SK-N-SH (cell line): ENCODE measurements at regions not wholly inside any gene's neighbourhood (a gene's known extent, or its start where the extent isn't known, plus 50 kb on each side); places are given as distances from the start of the nearest gene placed in this dataset.

ENCODE experiments used
- CTCF ChIA-PET: fragments of 300-600, 350-600 bp; formaldehyde crosslinking; extraction: SDS; loops from one replicate; lab custom pipeline; 2021; lab: Yijun Ruan, JAX
- POLR2A ChIA-PET: fragments of 350-600 bp; sonication (Branson Sonifier 250); formaldehyde crosslinking; extraction: SDS; loops from one replicate; lab custom pipeline; 2020; ENCODE audit warnings: antibody characterized with exemption, inconsistent platforms; lab: Yijun Ruan, JAX
- DNase-seq: peaks from one replicate; pipeline ENCODE4 v3.0.0; 2012
- H2AFZ ChIP-seq: fragments of 200-600 bp; sonication (generic); 2 replicates; pipeline ENCODE4 v1.8.1; 2016; ENCODE audit warnings: antibody characterized with exemption, mild to moderate bottlenecking, low read depth
- H3F3A ChIP-seq: fragments of 200-600 bp; sonication (generic); replicated peaks from 2 replicates; pipeline ENCODE3; 2016; ENCODE audit warnings: antibody characterized with exemption, mild to moderate bottlenecking; ENCODE audit not compliant: insufficient read depth
- H3K27ac ChIP-seq, 2 experiments: fragments of 200-500 bp in 1 of 2; fragments of 200-600 bp in 1 of 2; sonication (Bioruptor generic) in 1 of 2; sonication (generic), shearing (Covaris generic) in 1 of 2; 2 replicates each; pipeline versions ENCODE4 v1.5.1 to v1.6.1; 2014 to 2016; ENCODE audit warnings: low read depth in 2 of 2, inconsistent platforms in 1 of 2, low read length in 1 of 2, mild to moderate bottlenecking in 1 of 2, mixed read lengths in 1 of 2
- H3K27me3 ChIP-seq: fragments of 200-600 bp; sonication (generic), shearing (Covaris generic); 2 replicates; pipeline ENCODE4 v1.6.1; 2016; ENCODE audit warnings: mixed run types; ENCODE audit not compliant: insufficient read depth
- H3K36me3 ChIP-seq, 2 experiments: fragments of 200-500 bp in 1 of 2; fragments of 200-600 bp in 1 of 2; sonication (Bioruptor generic) in 1 of 2; sonication (generic) in 1 of 2; replicated peaks in 1 of 2; 2 replicates each; pipeline versions ENCODE3 to v1.5.1; 2014 to 2016; ENCODE audit warnings: low read length in 1 of 2, mild to moderate bottlenecking in 1 of 2; ENCODE audit not compliant: insufficient read depth in 2 of 2, control insufficient read depth in 1 of 2
- H3K4me1 ChIP-seq, 2 experiments: fragments of 200-500 bp in 1 of 2; fragments of 200-600 bp in 1 of 2; sonication (Bioruptor generic) in 1 of 2; sonication (generic), shearing (Covaris generic) in 1 of 2; 2 replicates each; pipeline versions ENCODE4 v1.5.1 to v1.6.1; 2014 to 2016; ENCODE audit warnings: low read depth in 1 of 2, low read length in 1 of 2, mixed run types in 1 of 2; ENCODE audit not compliant: insufficient read depth in 2 of 2, control insufficient read depth in 1 of 2
- H3K4me2 ChIP-seq: fragments of 200-600 bp; sonication (generic), shearing (Covaris generic); 2 replicates; pipeline ENCODE4 v1.6.1; 2017; ENCODE audit warnings: mixed run types
- H3K4me3 ChIP-seq, 2 experiments: fragments of 200-500 bp in 1 of 2; fragments of 200-600 bp in 1 of 2; sonication (Bioruptor generic) in 1 of 2; sonication (generic), shearing (Covaris generic) in 1 of 2; 2 replicates each; pipeline versions ENCODE4 v1.5.1 to v1.8.1; 2014 to 2016; ENCODE audit warnings: low read depth in 2 of 2, inconsistent platforms in 1 of 2, low read length in 1 of 2, mild to moderate bottlenecking in 1 of 2, mixed read lengths in 1 of 2, moderate library complexity in 1 of 2
- H3K79me2 ChIP-seq: fragments of 200-600 bp; sonication (generic); 2 replicates; pipeline ENCODE4 v1.8.1; 2017; ENCODE audit warnings: mild to moderate bottlenecking; ENCODE audit not compliant: insufficient read depth
- H3K9ac ChIP-seq: fragments of 200-600 bp; sonication (generic); 2 replicates; pipeline ENCODE4 v1.6.1; 2017; ENCODE audit warnings: mixed run types
- H3K9me2 ChIP-seq: fragments of 200-600 bp; sonication (generic); 2 replicates; pipeline ENCODE4 v1.6.1; 2017; ENCODE audit warnings: mixed run types
- H3K9me3 ChIP-seq: fragments of 200-600 bp; sonication (generic); 2 replicates; pipeline ENCODE4 v1.6.1; 2017; ENCODE audit warnings: mixed run types, mild to moderate bottlenecking, moderate library complexity
- H4K20me1 ChIP-seq: fragments of 200-600 bp; sonication (generic); 2 replicates; pipeline ENCODE4 v1.6.1; 2017; ENCODE audit warnings: mild to moderate bottlenecking, mixed run types; ENCODE audit not compliant: insufficient read depth
- ELF1 ChIP-seq: IDR thresholded peaks from 2 replicates; pipeline ENCODE4 v1.4.0; 2012
- EP300 ChIP-seq, 2 experiments: IDR thresholded peaks; 2 replicates each; pipeline versions ENCODE4 v1.4.0 to v1.6.1; 2012; ENCODE audit warnings: borderline replicate concordance in 1 of 2, low read depth in 1 of 2, low read length in 1 of 2
- EZH2phosphoT487 ChIP-seq: fragments of 200-600 bp; sonication (generic); IDR thresholded peaks from 2 replicates; pipeline ENCODE4 v1.6.1; 2017; ENCODE audit warnings: low read depth, mixed run types, mild to moderate bottlenecking, antibody characterized with exemption, moderate library complexity, borderline replicate concordance
- FOSL2 ChIP-seq: IDR thresholded peaks from 2 replicates; pipeline ENCODE4 v1.4.0; 2012; ENCODE audit warnings: low read depth, mild to moderate bottlenecking, moderate library complexity, borderline replicate concordance
- FOXJ3 ChIP-seq: sonication (generic); formaldehyde crosslinking; IDR thresholded peaks from 2 replicates; pipeline ENCODE4 v1.5.1; 2020; ENCODE audit warnings: mild to moderate bottlenecking, missing genetic modification reagents
- GATA2 ChIP-seq: sonication (generic); formaldehyde crosslinking; IDR thresholded peaks from 2 replicates; pipeline ENCODE4 v1.5.0; 2020; ENCODE audit warnings: mild to moderate bottlenecking, missing genetic modification reagents
- MAX ChIP-seq: IDR thresholded peaks from 2 replicates; pipeline ENCODE4 v1.4.0; 2012; ENCODE audit warnings: low read depth
- MXI1 ChIP-seq: IDR thresholded peaks from 2 replicates; pipeline ENCODE4 v1.6.1; 2012; ENCODE audit warnings: mild to moderate bottlenecking, low read depth, low read length, improper control_type of control experiment
- NFIC ChIP-seq: IDR thresholded peaks from 2 replicates; pipeline ENCODE4 v1.4.0; 2012; ENCODE audit warnings: borderline replicate concordance
- RAD21 ChIP-seq: IDR thresholded peaks from 2 replicates; pipeline ENCODE4 v1.6.1; 2012; ENCODE audit warnings: mild to moderate bottlenecking, low read length
- REST ChIP-seq: IDR thresholded peaks from 2 replicates; pipeline ENCODE4 v1.6.1; 2012; ENCODE audit warnings: mild to moderate bottlenecking, low read depth, low read length, moderate library complexity
- RXRA ChIP-seq: IDR thresholded peaks from 2 replicates; pipeline ENCODE4 v1.4.0; 2012; ENCODE audit warnings: low read depth, mild to moderate bottlenecking, borderline replicate concordance
- SIN3A ChIP-seq: IDR thresholded peaks from 2 replicates; pipeline ENCODE4 v1.6.1; 2012; ENCODE audit warnings: low read depth, mild to moderate bottlenecking, low read length, moderate library complexity, borderline replicate concordance
- TCF12 ChIP-seq: IDR thresholded peaks from 2 replicates; pipeline ENCODE4 v1.4.0; 2012
- TEAD4 ChIP-seq: IDR thresholded peaks from 2 replicates; pipeline ENCODE4 v1.4.0; 2012; ENCODE audit warnings: mild to moderate bottlenecking, borderline replicate concordance; ENCODE audit not compliant: insufficient read depth
- USF1 ChIP-seq: IDR thresholded peaks from 2 replicates; pipeline ENCODE4 v1.4.0; 2012; ENCODE audit warnings: low read depth, borderline replicate concordance
- WGBS: methylation state at CpG from one replicate; pipeline ENCODE4 v1.1.6; 2017; ENCODE audit warnings: low lambda C conversion rate; 5-methylcytosine and 5-hydroxymethylcytosine counted together
- TF ChIP-seq, protein P1 (sequence below): fragments of 150-350 bp; IDR thresholded peaks from 2 replicates; pipeline ENCODE4 v1.6.1; 2017; ENCODE audit warnings: antibody characterized with exemption, low read length, low read depth, borderline replicate concordance
- TF ChIP-seq, protein P2 (sequence below): IDR thresholded peaks from 2 replicates; pipeline ENCODE4; 2012

DNA sequence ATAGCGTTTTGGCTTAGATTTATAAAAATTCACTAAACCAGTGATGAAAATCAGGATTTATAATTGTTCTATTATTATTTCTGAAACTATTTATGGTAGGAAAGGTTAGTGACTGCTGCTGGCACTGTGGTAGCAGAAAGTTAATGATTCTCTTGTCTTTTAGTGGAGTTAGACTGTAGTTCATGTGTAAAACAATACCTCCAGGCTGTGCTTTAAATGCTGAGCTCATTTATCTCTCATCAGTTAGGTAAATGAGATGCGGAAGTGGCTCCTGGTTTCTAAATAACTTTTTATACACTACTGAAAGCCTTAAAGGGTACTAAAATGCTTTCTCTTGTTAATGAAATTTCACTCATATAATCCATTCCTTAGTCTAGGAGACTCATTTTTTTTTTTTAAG, 326.8 kb upstream of the POT1 start:
- CTCF ChIA-PET, result interaction anchor here (1.1 kb wide), 2 partner anchors 9 to 11 kb away, joined by 3 read pairs; no protein-coding TSS in a partner anchor
- Histone ChIP-seq H3K4me1 (peaks cover 0 to 3% of the 10 kb centered on the region in 2 experiments; a peak in 2 of 4 replicates), H3K27ac (no peak overlapping the region), H3K4me3 (no peak overlapping the region), H3K36me3 (no peaks in the 10 kb centered on the region), H4K20me1 (no peaks in the 10 kb centered on the region), H3K9me2 (no peaks in the 10 kb centered on the region), H2AFZ (no peak overlapping the region), H3K27me3 (no peaks in the 10 kb centered on the region), H3K4me2 (no peak overlapping the region), H3K9me3 (no peaks in the 10 kb centered on the region), H3K9ac (no peak overlapping the region), H3F3A (no peaks in the 10 kb centered on the region), H3K79me2 (no peaks in the 10 kb centered on the region)
- WGBS, result 74% methylated on average over 2 of the region's 2 CpGs
- no peak for DNase-seq
- TF ChIP-seq NFIC (no peak), GATA2 (CRISPR knock-in tag) (no peak), MAX (no peak), EP300 (IDR thresholded peaks at IDR 0.05; ENCODE audit: borderline replicate concordance in 1 of 2, low read depth in 1 of 2, low read length in 1 of 2) (no peak), TEAD4 (no peak), EZH2phosphoT487 (no peak), REST (no peak), MXI1 (no peak), FOXJ3 (CRISPR knock-in tag) (no peak), RAD21 (no peak), RXRA (no peak), SIN3A (no peak), USF1 (no peak), TCF12 (no peak), FOSL2 (no peak), ELF1 (no peak)
- TF ChIP-seq, protein P1, sequence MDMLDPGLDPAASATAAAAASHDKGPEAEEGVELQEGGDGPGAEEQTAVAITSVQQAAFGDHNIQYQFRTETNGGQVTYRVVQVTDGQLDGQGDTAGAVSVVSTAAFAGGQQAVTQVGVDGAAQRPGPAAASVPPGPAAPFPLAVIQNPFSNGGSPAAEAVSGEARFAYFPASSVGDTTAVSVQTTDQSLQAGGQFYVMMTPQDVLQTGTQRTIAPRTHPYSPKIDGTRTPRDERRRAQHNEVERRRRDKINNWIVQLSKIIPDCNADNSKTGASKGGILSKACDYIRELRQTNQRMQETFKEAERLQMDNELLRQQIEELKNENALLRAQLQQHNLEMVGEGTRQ, result no peak
- TF ChIP-seq, protein P2, sequence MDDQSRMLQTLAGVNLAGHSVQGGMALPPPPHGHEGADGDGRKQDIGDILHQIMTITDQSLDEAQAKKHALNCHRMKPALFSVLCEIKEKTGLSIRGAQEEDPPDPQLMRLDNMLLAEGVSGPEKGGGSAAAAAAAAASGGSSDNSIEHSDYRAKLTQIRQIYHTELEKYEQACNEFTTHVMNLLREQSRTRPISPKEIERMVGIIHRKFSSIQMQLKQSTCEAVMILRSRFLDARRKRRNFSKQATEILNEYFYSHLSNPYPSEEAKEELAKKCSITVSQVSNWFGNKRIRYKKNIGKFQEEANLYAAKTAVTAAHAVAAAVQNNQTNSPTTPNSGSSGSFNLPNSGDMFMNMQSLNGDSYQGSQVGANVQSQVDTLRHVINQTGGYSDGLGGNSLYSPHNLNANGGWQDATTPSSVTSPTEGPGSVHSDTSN, result no peak
- POLR2A ChIA-PET, result no interaction called here
